Vagina (tissue), 2 donors: ENCODE measurements at regions not wholly inside any gene's neighbourhood (a gene's known extent, or its start where the extent isn't known, plus 50 kb on each side); places are given as distances from the start of the nearest gene placed in this dataset.

Experiments used
- DNase-seq, 2 donors: peaks; one replicate each; pipeline ENCODE4 v3.0.0-alpha.2; 2017; ENCODE audit errors: extremely low spot score in 2 of 2
- H3K27ac ChIP-seq: fragments of 200-600 bp; sonication (generic); one replicate; pipeline ENCODE4 v1.5.1; 2019
- H3K27me3 ChIP-seq: fragments of 200-600 bp; sonication (generic); one replicate; pipeline ENCODE4 v1.5.1; 2019
- H3K36me3 ChIP-seq, 2 donors: fragments of 200-600 bp; sonication (generic); one replicate each; pipeline ENCODE4 v1.5.1; 2017 to 2019
- H3K4me1 ChIP-seq: fragments of 200-600 bp; sonication (generic); one replicate; pipeline ENCODE4 v1.5.1; 2019
- H3K4me3 ChIP-seq, 2 donors: fragments of 200-600 bp; sonication (generic); 1 replicate in 1 of 2; 2 replicates in 1 of 2; pipeline ENCODE4 v1.5.1; 2016 to 2019
- H3K9me3 ChIP-seq: fragments of 200-600 bp; sonication (generic); one replicate; pipeline ENCODE4 v1.5.1; 2019
- POLR2A ChIP-seq, 2 donors: fragments of 450-650 bp; IDR thresholded peaks; one replicate each; pipeline ENCODE4 v1.6.1; 2017; ENCODE audit warnings: antibody characterized with exemption in 2 of 2, mild to moderate bottlenecking in 2 of 2, moderate library complexity in 2 of 2
- POLR2AphosphoS5 ChIP-seq, 2 donors: sonication (generic); formaldehyde crosslinking; IDR thresholded peaks; one replicate each; pipeline ENCODE4 v1.9.0; 2017; ENCODE audit warnings: antibody characterized with exemption in 2 of 2, mild to moderate bottlenecking in 2 of 2, low read depth in 1 of 2; ENCODE audit not compliant: insufficient read depth in 1 of 2
- intact Hi-C: fragments of 100-400 bp; cut with DNase I; formaldehyde crosslinking; loops from one replicate; pipeline ENCODE4 v1.15.1; 2023
- TF ChIP-seq, protein P1 (sequence below), 3 experiments: fragments of 450-650 bp in 2 of 3; fragments of 200-600 bp in 1 of 3; sonication (generic) in 1 of 3; IDR thresholded peaks; one replicate each; pipeline ENCODE4 v1.5.1; 2017 to 2019; ENCODE audit warnings: antibody characterized with exemption in 3 of 3, mild to moderate bottlenecking in 2 of 3, moderate library complexity in 2 of 3

DNA sequence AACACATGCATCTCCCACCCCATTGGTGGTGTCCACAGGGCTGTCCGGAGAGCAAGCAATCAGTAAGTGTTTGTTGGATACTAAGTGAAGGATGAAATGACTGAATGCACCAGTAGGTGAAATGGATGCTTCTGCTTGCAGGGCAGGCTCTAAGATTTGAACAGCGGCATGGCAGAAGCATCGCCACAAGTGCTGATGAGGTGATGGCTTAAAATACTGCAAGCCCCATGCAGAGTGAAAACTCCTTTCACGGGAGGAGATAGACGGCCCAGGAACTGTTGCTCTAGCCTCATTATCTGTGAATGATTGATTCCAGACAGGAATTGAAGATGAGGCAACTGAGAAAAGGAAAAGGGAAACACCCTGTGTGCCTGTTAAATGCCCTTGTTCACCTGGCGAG, 158.9 kb downstream of the LY86 start:
- no peaks in the 10 kb centered on the region for H3K27me3 ChIP-seq
- no peak overlapping the region for H3K27ac ChIP-seq
- TF ChIP-seq POLR2A (IDR thresholded peaks at IDR 0.05) (no peak), POLR2AphosphoS5 (IDR thresholded peaks at IDR 0.05; ENCODE audit: insufficient read depth in 1 of 2, low read depth in 1 of 2) (no peak)
- H3K36me3 ChIP-seq, result no peaks in the 10 kb centered on the region
- intact Hi-C loops, result no loop called here
- peaks cover 33% of the 10 kb centered on the region for H3K4me1 ChIP-seq
- no peak for DNase-seq
- H3K4me3 ChIP-seq, result no peak overlapping the region
- no peaks in the 10 kb centered on the region for H3K9me3 ChIP-seq

DNA sequence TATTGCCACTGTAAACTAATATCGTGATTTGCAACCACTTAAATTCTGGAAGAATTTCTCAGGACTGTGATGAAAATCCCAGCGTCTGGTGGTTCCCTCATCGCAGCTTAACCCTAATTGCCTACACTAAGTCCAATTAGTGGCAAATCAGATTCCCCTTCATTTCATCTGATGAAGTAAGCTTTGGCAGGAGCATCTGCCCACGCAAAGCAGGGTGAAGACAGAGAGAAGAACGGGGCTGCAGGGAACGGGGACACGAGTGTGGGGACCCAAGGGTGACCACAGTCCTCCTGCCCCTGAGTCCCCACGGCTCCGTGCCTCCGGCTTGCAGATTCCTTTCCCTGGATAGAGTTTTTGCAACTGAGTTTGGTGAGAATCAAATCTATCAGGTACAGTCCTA, 159.5 kb downstream of the LY86 start:
- DNase-seq, result no peak
- Histone ChIP-seq H3K36me3 (no peaks in the 10 kb centered on the region), H3K4me3 (no peak overlapping the region), H3K27me3 (no peaks in the 10 kb centered on the region), H3K4me1 (peaks cover 35% of the 10 kb centered on the region), H3K9me3 (no peaks in the 10 kb centered on the region), H3K27ac (no peak overlapping the region)
- TF ChIP-seq POLR2A (IDR thresholded peaks at IDR 0.05), result no peak
- no peak for TF ChIP-seq POLR2AphosphoS5 (IDR thresholded peaks at IDR 0.05; ENCODE audit: insufficient read depth in 1 of 2, low read depth in 1 of 2)
- TF ChIP-seq, protein P1, sequence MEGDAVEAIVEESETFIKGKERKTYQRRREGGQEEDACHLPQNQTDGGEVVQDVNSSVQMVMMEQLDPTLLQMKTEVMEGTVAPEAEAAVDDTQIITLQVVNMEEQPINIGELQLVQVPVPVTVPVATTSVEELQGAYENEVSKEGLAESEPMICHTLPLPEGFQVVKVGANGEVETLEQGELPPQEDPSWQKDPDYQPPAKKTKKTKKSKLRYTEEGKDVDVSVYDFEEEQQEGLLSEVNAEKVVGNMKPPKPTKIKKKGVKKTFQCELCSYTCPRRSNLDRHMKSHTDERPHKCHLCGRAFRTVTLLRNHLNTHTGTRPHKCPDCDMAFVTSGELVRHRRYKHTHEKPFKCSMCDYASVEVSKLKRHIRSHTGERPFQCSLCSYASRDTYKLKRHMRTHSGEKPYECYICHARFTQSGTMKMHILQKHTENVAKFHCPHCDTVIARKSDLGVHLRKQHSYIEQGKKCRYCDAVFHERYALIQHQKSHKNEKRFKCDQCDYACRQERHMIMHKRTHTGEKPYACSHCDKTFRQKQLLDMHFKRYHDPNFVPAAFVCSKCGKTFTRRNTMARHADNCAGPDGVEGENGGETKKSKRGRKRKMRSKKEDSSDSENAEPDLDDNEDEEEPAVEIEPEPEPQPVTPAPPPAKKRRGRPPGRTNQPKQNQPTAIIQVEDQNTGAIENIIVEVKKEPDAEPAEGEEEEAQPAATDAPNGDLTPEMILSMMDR (IDR thresholded peaks at IDR 0.05), result no peak
- intact Hi-C loops, result no loop called here

DNA sequence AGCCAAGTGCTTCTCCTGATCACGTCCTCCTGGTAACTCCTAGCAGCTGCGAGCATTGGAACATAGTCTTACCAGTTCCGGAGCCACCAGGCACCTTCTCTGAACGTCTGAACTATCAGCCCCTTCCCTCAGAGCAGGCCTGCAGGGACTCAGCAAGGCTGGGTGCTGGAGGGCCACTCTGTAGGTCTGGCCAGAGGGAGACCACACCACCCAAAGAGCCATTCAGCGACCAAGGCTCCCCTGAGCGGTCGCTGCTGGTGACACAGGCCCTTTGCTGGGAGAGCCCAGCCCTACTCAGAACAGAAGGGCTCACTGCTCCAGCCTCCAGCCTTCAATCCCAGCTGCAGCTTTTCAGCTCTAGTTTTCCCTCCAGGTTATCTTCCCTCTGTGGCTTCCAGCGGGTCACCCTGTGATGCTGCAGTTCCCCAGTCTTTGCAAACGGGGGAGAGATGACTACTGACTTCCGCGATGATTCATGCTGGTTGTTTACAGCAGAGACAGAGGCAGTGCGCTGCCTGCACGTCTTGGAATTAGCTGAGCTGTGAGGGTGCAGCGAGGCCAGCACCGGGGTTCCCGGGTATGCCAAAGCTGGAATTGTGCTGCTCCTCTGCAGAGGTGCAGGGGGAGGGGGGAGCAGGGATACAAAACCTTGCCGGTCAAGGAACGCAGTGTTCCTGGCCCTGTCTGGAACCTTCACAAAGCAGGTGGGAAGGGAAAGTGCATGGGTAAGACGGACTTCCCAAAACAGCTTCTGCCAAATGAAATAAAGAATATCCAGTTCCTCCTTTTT, 161.4 kb downstream of the LY86 start:
- Histone ChIP-seq H3K9me3 (no peaks in the 10 kb centered on the region), H3K4me3 (no peak overlapping the region), H3K36me3 (no peaks in the 10 kb centered on the region), H3K27me3 (no peaks in the 10 kb centered on the region), H3K4me1 (peaks cover 35% of the 10 kb centered on the region), H3K27ac (peak overlapping the region; percentile 63)
- intact Hi-C loops, result no loop called here
- DNase-seq, result no peak
- TF ChIP-seq, protein P1 (IDR thresholded peaks at IDR 0.05), result no peak
- TF ChIP-seq POLR2AphosphoS5 (IDR thresholded peaks at IDR 0.05; ENCODE audit: insufficient read depth in 1 of 2, low read depth in 1 of 2), result peak; percentile 48 to 85

DNA sequence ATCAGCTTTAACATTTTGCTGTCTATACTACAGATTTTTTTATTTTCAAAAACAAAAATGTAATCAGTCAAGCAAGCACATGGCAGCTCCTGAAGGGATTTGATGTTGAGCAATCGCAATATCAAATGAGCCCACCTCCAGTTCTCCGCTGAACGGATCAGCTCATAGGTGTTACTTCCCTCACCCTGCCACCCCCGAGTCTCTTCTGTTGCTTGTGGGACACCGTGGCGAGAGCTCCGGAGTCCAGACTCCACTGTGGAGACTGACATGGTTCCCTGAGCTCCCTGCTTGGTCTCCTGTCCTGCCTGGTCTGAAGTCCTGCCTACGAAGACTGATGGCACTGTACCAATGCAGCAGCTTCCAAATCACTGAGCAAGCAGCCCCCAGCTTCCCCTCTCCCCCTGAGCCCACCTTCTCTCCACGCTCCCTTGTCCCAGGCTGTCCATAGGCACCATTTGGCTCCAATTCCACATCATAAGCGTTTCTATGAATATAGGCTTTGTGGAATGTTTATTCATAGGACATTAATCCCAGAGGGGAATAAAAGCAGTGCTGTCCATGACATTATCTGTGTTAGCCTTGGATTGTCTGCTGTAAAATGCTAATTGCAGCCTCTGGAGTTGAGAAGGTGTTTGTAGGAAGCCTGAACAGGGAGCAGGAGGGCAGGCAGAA, 162.2 kb downstream of the LY86 start:
- Histone ChIP-seq H3K4me3 (no peak overlapping the region), H3K4me1 (peaks cover 35% of the 10 kb centered on the region), H3K27me3 (no peaks in the 10 kb centered on the region), H3K36me3 (no peaks in the 10 kb centered on the region), H3K9me3 (no peaks in the 10 kb centered on the region), H3K27ac (peak overlapping the region; percentile 17)
- no peak for DNase-seq
- intact Hi-C loops, result no loop called here
- TF ChIP-seq POLR2A (IDR thresholded peaks at IDR 0.05) (no peak), POLR2AphosphoS5 (IDR thresholded peaks at IDR 0.05; ENCODE audit: insufficient read depth in 1 of 2, low read depth in 1 of 2) (no peak)
- TF ChIP-seq, protein P1 (IDR thresholded peaks at IDR 0.05), result no peak

DNA sequence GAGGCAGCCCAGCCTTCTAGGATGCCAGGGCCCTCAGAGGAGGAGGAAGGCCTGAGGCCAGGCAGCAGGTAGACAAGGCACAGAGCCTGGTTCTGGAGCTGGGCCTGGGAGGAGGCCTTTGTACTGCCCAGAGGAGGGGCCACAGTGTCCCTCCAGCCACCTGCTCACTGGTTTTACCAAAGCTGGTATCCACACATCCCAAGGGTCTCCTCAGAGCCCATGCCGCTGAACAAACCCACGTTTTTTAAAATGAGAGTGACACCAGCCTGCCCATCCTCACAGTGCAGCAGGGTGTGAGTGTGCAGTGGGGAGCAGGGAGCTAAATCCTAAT, 162.7 kb downstream of the LY86 start:
- H3K9me3 ChIP-seq, result no peaks in the 10 kb centered on the region
- H3K27ac ChIP-seq, result peak overlapping the region; percentile 17
- TF ChIP-seq POLR2A (IDR thresholded peaks at IDR 0.05), result no peak
- no peak for TF ChIP-seq POLR2AphosphoS5 (IDR thresholded peaks at IDR 0.05; ENCODE audit: insufficient read depth in 1 of 2, low read depth in 1 of 2)
- TF ChIP-seq, protein P1 (IDR thresholded peaks at IDR 0.05), result no peak
- H3K4me1 ChIP-seq, result peaks cover 35% of the 10 kb centered on the region
- no peaks in the 10 kb centered on the region for H3K36me3 ChIP-seq
- H3K4me3 ChIP-seq, result no peak overlapping the region
- no peak for DNase-seq
- intact Hi-C loops, result no loop called here
- no peaks in the 10 kb centered on the region for H3K27me3 ChIP-seq
